GM21390 (cell line): ENCODE measurements at regions not wholly inside any gene's neighbourhood (a gene's known extent, or its start where the extent isn't known, plus 50 kb on each side); places are given as distances from the start of the nearest gene placed in this dataset.
A peak's percentile ranks its signal among the peaks of the same experiment; 100 is the strongest.
"Not testable (repeated sequence)": the region's sequence is repeated elsewhere in the genome, so short reads cannot be mapped to it uniquely, and the experiment has no call there.

Source experiments
- ATAC-seq: cut with Tn5 transposase; IDR thresholded peaks from one replicate; pipeline ENCODE4 v1.9.1; 2021; ENCODE audit not compliant: unreplicated experiment

- ATAC-seq, result no peak
Measured at GRCh38 chr4:184335520-184335919, 117.8 kb upstream of the ENPP6 start.

- ATAC-seq, result not testable (repeated sequence)
Measured at GRCh38 chr4:184333446-184333845, 115.8 kb upstream of the ENPP6 start.

- ATAC-seq, result no peak
Measured at GRCh38 chr4:184331268-184331995, 113.8 kb upstream of the ENPP6 start.

GRCh38 chr4:184330517-184331094 lies 112.9 kb upstream of the ENPP6 start:
- not testable (repeated sequence) for ATAC-seq

- peak; percentile 60 for ATAC-seq
Measured at GRCh38 chr4:184329659-184330400, 112.2 kb upstream of the ENPP6 start.

- no peak for ATAC-seq
Measured at GRCh38 chr4:184329235-184329634, 111.6 kb upstream of the ENPP6 start.

- ATAC-seq, result peak; percentile 74
Measured at GRCh38 chr4:184328022-184328736, 110.5 kb upstream of the ENPP6 start.

- ATAC-seq, result no peak
Measured at GRCh38 chr4:184324939-184325477, 107.3 kb upstream of the ENPP6 start.

GRCh38 chr4:184322328-184323025 lies 104.8 kb upstream of the ENPP6 start:
- no peak for ATAC-seq

- ATAC-seq, result no peak
Measured at GRCh38 chr4:184320631-184321030, 103.0 kb upstream of the ENPP6 start.

GRCh38 chr4:184318852-184319251 lies 101.2 kb upstream of the ENPP6 start:
- ATAC-seq, result peak; percentile 1

- no peak for ATAC-seq
Measured at GRCh38 chr4:184317234-184317918, 99.7 kb upstream of the ENPP6 start.

GRCh38 chr4:184316821-184317220 lies 99.1 kb upstream of the ENPP6 start:
- no peak for ATAC-seq

GRCh38 chr4:184315675-184316359 lies 98.1 kb upstream of the ENPP6 start:
- no peak for ATAC-seq

- ATAC-seq, result peak; percentile 58
Measured at GRCh38 chr4:184313702-184314659, 96.3 kb upstream of the ENPP6 start.

GRCh38 chr4:184313058-184313581 lies 95.4 kb upstream of the ENPP6 start:
- ATAC-seq, result no peak

- no peak for ATAC-seq
Measured at GRCh38 chr4:184312126-184312525, 94.5 kb upstream of the ENPP6 start.
